ENCODE measurements at regions not wholly inside any gene's neighbourhood (a gene's known extent, or its start where the extent isn't known, plus 50 kb on each side); places are given as distances from the start of the nearest gene placed in this dataset.

- DNase-seq, result no peak
Measured at GRCh38 chr10:78549140-78549935, 515.7 kb downstream of the RPS24 start.

GRCh38 chr10:78550090-78550489, 516.4 kb downstream of the RPS24 start:
- no peak for DNase-seq

- DNase-seq, result no peak
Measured at GRCh38 chr10:78550716-78551115, 517.1 kb downstream of the RPS24 start.

- DNase-seq, result no peak
Measured at GRCh38 chr10:78551184-78552005, 517.4 kb upstream of the ZMIZ1 start.

GRCh38 chr10:78552261-78552811, 516.4 kb upstream of the ZMIZ1 start:
- no peak for DNase-seq

- no peak for DNase-seq
Measured at GRCh38 chr10:78553792-78554191, 515.0 kb upstream of the ZMIZ1 start.

GRCh38 chr10:78555128-78555527, 513.6 kb upstream of the ZMIZ1 start:
- DNase-seq, result no peak

GRCh38 chr10:78556705-78557432, 511.9 kb upstream of the ZMIZ1 start:
- DNase-seq, result no peak

- DNase-seq, result no peak
Measured at GRCh38 chr10:78557433-78557925, 511.3 kb upstream of the ZMIZ1 start.

GRCh38 chr10:78559661-78560340, 509.0 kb upstream of the ZMIZ1 start:
- DNase-seq, result no peak

GRCh38 chr10:78560341-78560688, 508.5 kb upstream of the ZMIZ1 start:
- no peak for DNase-seq

- no peak for DNase-seq
Measured at GRCh38 chr10:78563314-78563713, 505.5 kb upstream of the ZMIZ1 start.

GRCh38 chr10:78565841-78566240, 502.9 kb upstream of the ZMIZ1 start:
- DNase-seq, result no peak

GRCh38 chr10:78566284-78567111, 502.3 kb upstream of the ZMIZ1 start:
- DNase-seq, result no peak

GRCh38 chr10:78567680-78568455, 500.9 kb upstream of the ZMIZ1 start:
- no peak for DNase-seq

GRCh38 chr10:78568620-78569019, 500.1 kb upstream of the ZMIZ1 start:
- no peak for DNase-seq

- no peak for DNase-seq
Measured at GRCh38 chr10:78570633-78571235, 498.0 kb upstream of the ZMIZ1 start.

GRCh38 chr10:78571286-78571685, 497.5 kb upstream of the ZMIZ1 start:
- no peak for DNase-seq

GRCh38 chr10:78571891-78572290, 496.9 kb upstream of the ZMIZ1 start:
- DNase-seq, result no peak

GRCh38 chr10:78572565-78572964, 496.2 kb upstream of the ZMIZ1 start:
- no peak for DNase-seq

All from stimulated activated naive CD4-positive, alpha-beta T cell treated with Interleukin-2 at 50 U/mL for 16 hours (primary cell).